Right ventricle myocardium inferior (tissue), 1 donor: ENCODE measurements at regions not wholly inside any gene's neighbourhood (a gene's known extent, or its start where the extent isn't known, plus 50 kb on each side); places are given as distances from the start of the nearest gene placed in this dataset.
A peak's percentile ranks its signal among the peaks of the same experiment; 100 is the strongest.
"Not testable (repeated sequence)": the region's sequence is repeated elsewhere in the genome, so short reads cannot be mapped to it uniquely, and the experiment has no call there.

Experiments used
- ATAC-seq: fragments of 200-7000 bp; cut with Tn5 transposase; one replicate; pipeline ENCODE4 v1.9.1; 2020; ENCODE audit warnings: mild to moderate bottlenecking, moderate library complexity
- DNase-seq: peaks from one replicate; pipeline ENCODE4 v3.0.0; 2021; ENCODE audit errors: missing footprints
- intact Hi-C: fragments of 100-400 bp; cut with DNase I; formaldehyde crosslinking; loops from one replicate; pipeline ENCODE4 v1.11.0; 2022
- donor health status: DM: no; HTN: yes; CAD: no; lungs with severe emphysema.

GRCh38 chr12:95358111-95359083, 115.6 kb upstream of the METAP2 start:
- intact Hi-C loops, result loop anchor here (10.0 kb wide), 1 partner anchor 116 kb away; the partner anchor contains the start of gene METAP2
- DNase-seq (no peak), ATAC-seq (no peak)

GRCh38 chr12:95365912-95366311, 108.0 kb upstream of the METAP2 start:
- ATAC-seq (no peak), DNase-seq (no peak)
- intact Hi-C loops, result no loop called here

- ATAC-seq, result no peak
- DNase-seq, result no peak
- intact Hi-C loops, result no loop called here
Measured at GRCh38 chr12:95368931-95369330, 105.0 kb upstream of the METAP2 start.

- intact Hi-C loops, result no loop called here
- DNase-seq (no peak), ATAC-seq (no peak)
Measured at GRCh38 chr12:95371571-95371970, 102.4 kb upstream of the METAP2 start.

- intact Hi-C loops, DNase-seq, ATAC-seq: not testable (repeated sequence)
Measured at GRCh38 chr12:95379481-95379880, 94.5 kb upstream of the METAP2 start.

GRCh38 chr12:95380334-95380733, 93.6 kb upstream of the METAP2 start:
- DNase-seq, ATAC-seq, intact Hi-C loops: not testable (repeated sequence)

- intact Hi-C loops, result no loop called here
- no peak for ATAC-seq
- no peak for DNase-seq
Measured at GRCh38 chr12:95380997-95381786, 92.8 kb upstream of the METAP2 start.

- ATAC-seq, DNase-seq, intact Hi-C loops: not testable (repeated sequence)
Measured at GRCh38 chr12:95383920-95384319, 90.0 kb upstream of the METAP2 start.

GRCh38 chr12:95384785-95385184, 89.2 kb upstream of the METAP2 start:
- ATAC-seq, result peak; percentile 26
- DNase-seq, result no peak
- intact Hi-C loops, result loop anchor here (5.0 kb wide), 1 partner anchor 88 kb away; the partner anchor contains the start of gene METAP2

- ATAC-seq, result peak; percentile 93
- DNase-seq, result no peak
- intact Hi-C loops, result loop anchor here (5.0 kb wide), 1 partner anchor 87 kb away; the partner anchor contains the start of gene METAP2
Measured at GRCh38 chr12:95385246-95386035, 88.5 kb upstream of the METAP2 start.

GRCh38 chr12:95386051-95386450, 87.9 kb upstream of the METAP2 start:
- intact Hi-C loops, result loop anchor here (5.0 kb wide), 1 partner anchor 86 kb away; the partner anchor contains the start of gene METAP2
- no peak for ATAC-seq
- no peak for DNase-seq

- intact Hi-C loops, result loop anchor here (5.0 kb wide), 1 partner anchor 84 kb away; the partner anchor contains the start of gene METAP2
- DNase-seq, ATAC-seq: not testable (repeated sequence)
Measured at GRCh38 chr12:95388260-95388659, 85.7 kb upstream of the METAP2 start.

- no peak for ATAC-seq
- intact Hi-C loops, result no loop called here
- no peak for DNase-seq
Measured at GRCh38 chr12:95390192-95390591, 83.8 kb upstream of the METAP2 start.

- no peak for ATAC-seq
Measured at GRCh38 chr12:95390932-95391331, 83.0 kb upstream of the METAP2 start.

GRCh38 chr12:95393191-95393790, 80.7 kb upstream of the METAP2 start:
- ATAC-seq, result no peak
- DNase-seq, result no peak
- intact Hi-C loops, result no loop called here

More at GRCh38 chr12:95390932-95391331, 83.0 kb upstream of the METAP2 start:
- intact Hi-C loops, result no loop called here
- DNase-seq, result no peak

GRCh38 chr12:95395696-95396095, 78.3 kb upstream of the METAP2 start:
- ATAC-seq, result no peak
- intact Hi-C loops, result no loop called here
- DNase-seq, result no peak

GRCh38 chr12:95396849-95397468, 77.0 kb upstream of the METAP2 start:
- ATAC-seq (no peak), DNase-seq (no peak)
- intact Hi-C loops, result no loop called here

- intact Hi-C loops, result no loop called here
- no peak for ATAC-seq
- no peak for DNase-seq
Measured at GRCh38 chr12:95397571-95397970, 76.4 kb upstream of the METAP2 start.
